ENCODE measurements at regions not wholly inside any gene's neighbourhood (a gene's known extent, or its start where the extent isn't known, plus 50 kb on each side); places are given as distances from the start of the nearest gene placed in this dataset.
A peak's percentile ranks its signal among the peaks of the same experiment; 100 is the strongest.

- DNase-seq, result no peak
These were observed 185.5 kb downstream of the ZNF330 start for GRCh38 chr4:141406237-141406636.

GRCh38 chr4:141409556-141409955 lies 188.9 kb downstream of the ZNF330 start:
- peak; percentile 74 for DNase-seq

GRCh38 chr4:141410839-141411238 lies 190.1 kb downstream of the ZNF330 start:
- no peak for DNase-seq

- no peak for DNase-seq
These were observed 191.2 kb downstream of the ZNF330 start for GRCh38 chr4:141411936-141412335.

- DNase-seq, result no peak
These were observed 192.7 kb downstream of the ZNF330 start for GRCh38 chr4:141413366-141413765.

GRCh38 chr4:141415651-141416050 lies 195.0 kb downstream of the ZNF330 start:
- DNase-seq, result no peak

- peak; percentile 75 for DNase-seq
These were observed 195.5 kb downstream of the ZNF330 start for GRCh38 chr4:141416219-141416618.

- peak; percentile 10 for DNase-seq
These were observed 196.1 kb downstream of the ZNF330 start for GRCh38 chr4:141416677-141417363.

GRCh38 chr4:141417387-141417786 lies 196.7 kb downstream of the ZNF330 start:
- no peak for DNase-seq

GRCh38 chr4:141425124-141425523 lies 204.4 kb downstream of the ZNF330 start:
- DNase-seq, result no peak

GRCh38 chr4:141427726-141428296 lies 207.1 kb downstream of the ZNF330 start:
- DNase-seq, result no peak

GRCh38 chr4:141429933-141430332 lies 206.4 kb upstream of the IL15 start:
- no peak for DNase-seq

- DNase-seq, result no peak
These were observed 205.7 kb upstream of the IL15 start for GRCh38 chr4:141430686-141431085.

- no peak for DNase-seq
These were observed 204.2 kb upstream of the IL15 start for GRCh38 chr4:141432000-141432712.

- DNase-seq, result no peak
These were observed 200.7 kb upstream of the IL15 start for GRCh38 chr4:141435446-141436225.

- DNase-seq, result no peak
These were observed 197.2 kb upstream of the IL15 start for GRCh38 chr4:141439223-141439622.

GRCh38 chr4:141447761-141448160 lies 188.6 kb upstream of the IL15 start:
- DNase-seq, result no peak

GRCh38 chr4:141448490-141448889 lies 187.9 kb upstream of the IL15 start:
- DNase-seq, result no peak

GRCh38 chr4:141449927-141450326 lies 186.5 kb upstream of the IL15 start:
- DNase-seq, result no peak

- DNase-seq, result no peak
These were observed 180.7 kb upstream of the IL15 start for GRCh38 chr4:141455651-141456050.

GRCh38 chr4:141457653-141458052 lies 178.7 kb upstream of the IL15 start:
- DNase-seq, result no peak

GRCh38 chr4:141458501-141458900 lies 177.9 kb upstream of the IL15 start:
- no peak for DNase-seq

GRCh38 chr4:141459020-141459419 lies 177.4 kb upstream of the IL15 start:
- DNase-seq, result no peak

- no peak for DNase-seq
These were observed 174.0 kb upstream of the IL15 start for GRCh38 chr4:141462361-141462760.
